ENCODE measurements at regions not wholly inside any gene's neighbourhood (a gene's known extent, or its start where the extent isn't known, plus 50 kb on each side); places are given as distances from the start of the nearest gene placed in this dataset.

GRCh38 chr22:49508561-49508960, 319.1 kb downstream of the BRD1 start:
- no peak for DNase-seq (ENCODE audit: low spot score)

- DNase-seq (ENCODE audit: low spot score) = no peak
Measured at GRCh38 chr22:49507607-49508292, 319.9 kb downstream of the BRD1 start.

GRCh38 chr22:49506010-49506400, 321.7 kb downstream of the BRD1 start:
- DNase-seq (ENCODE audit: low spot score) = no peak

GRCh38 chr22:49505337-49506009, 322.2 kb downstream of the BRD1 start:
- DNase-seq (ENCODE audit: low spot score) = no peak

GRCh38 chr22:49503896-49504521, 323.7 kb downstream of the BRD1 start:
- DNase-seq (ENCODE audit: low spot score) = no peak

GRCh38 chr22:49503321-49503720, 324.4 kb downstream of the BRD1 start:
- no peak for DNase-seq (ENCODE audit: low spot score)

- no peak for DNase-seq (ENCODE audit: low spot score)
Measured at GRCh38 chr22:49502126-49502826, 325.4 kb downstream of the BRD1 start.

- DNase-seq (ENCODE audit: low spot score) = no peak
Measured at GRCh38 chr22:49500942-49501395, 326.7 kb downstream of the BRD1 start.

- no peak for DNase-seq (ENCODE audit: low spot score)
Measured at GRCh38 chr22:49500076-49500460, 327.6 kb downstream of the BRD1 start.

GRCh38 chr22:49499433-49500075, 328.1 kb downstream of the BRD1 start:
- no peak for DNase-seq (ENCODE audit: low spot score)

- DNase-seq (ENCODE audit: low spot score) = no peak
Measured at GRCh38 chr22:49497266-49497665, 330.4 kb downstream of the BRD1 start.

GRCh38 chr22:49494555-49494954, 333.1 kb downstream of the BRD1 start:
- DNase-seq (ENCODE audit: low spot score) = no peak

GRCh38 chr22:49492741-49493251, 334.9 kb downstream of the BRD1 start:
- no peak for DNase-seq (ENCODE audit: low spot score)

GRCh38 chr22:49492308-49492707, 335.4 kb downstream of the BRD1 start:
- DNase-seq (ENCODE audit: low spot score) = no peak

GRCh38 chr22:49491726-49492125, 335.9 kb downstream of the BRD1 start:
- no peak for DNase-seq (ENCODE audit: low spot score)

GRCh38 chr22:49491221-49491635, 336.4 kb downstream of the BRD1 start:
- no peak for DNase-seq (ENCODE audit: low spot score)

GRCh38 chr22:49490692-49491091, 337.0 kb downstream of the BRD1 start:
- DNase-seq (ENCODE audit: low spot score) = no peak

GRCh38 chr22:49489821-49490220, 337.9 kb downstream of the BRD1 start:
- DNase-seq (ENCODE audit: low spot score) = no peak

GRCh38 chr22:49488943-49489342, 338.7 kb downstream of the BRD1 start:
- DNase-seq (ENCODE audit: low spot score) = no peak

- DNase-seq (ENCODE audit: low spot score) = no peak
Measured at GRCh38 chr22:49487950-49488349, 339.7 kb downstream of the BRD1 start.

GRCh38 chr22:49486225-49486624, 341.4 kb downstream of the BRD1 start:
- DNase-seq (ENCODE audit: low spot score) = no peak

GRCh38 chr22:49483946-49484345, 343.7 kb downstream of the BRD1 start:
- DNase-seq (ENCODE audit: low spot score) = no peak

Data from putamen (tissue), 1 donor.